Activated CD4-positive, alpha-beta memory T cell treated with anti-CD3 and anti-CD28 coated beads, Interleukin-2, amount 10 ng/mL, durations not matched to agents 7 days and 5 days (primary cell): ENCODE measurements at regions not wholly inside any gene's neighbourhood (a gene's known extent, or its start where the extent isn't known, plus 50 kb on each side); places are given as distances from the start of the nearest gene placed in this dataset.

Experiments used
- CTCF ChIA-PET: fragments of 350-600 bp; sonication (Branson Sonifier 250); formaldehyde crosslinking; loops from one replicate; lab custom pipeline; 2021; ENCODE audit warnings: antibody characterized with exemption, inconsistent platforms; lab: Charles Lee
- POLR2A ChIA-PET: fragments of 350-600 bp; sonication (Branson Sonifier 250); formaldehyde crosslinking; loops from one replicate; lab custom pipeline; 2021; ENCODE audit warnings: antibody characterized with exemption; lab: Charles Lee
- DNase-seq: peaks from one replicate; pipeline ENCODE4 v3.0.0-alpha.2; 2020
- H3K27ac Mint-ChIP-seq: one replicate; pipeline ENCODE4 v1.8.0; 2021; ENCODE audit warnings: mild to moderate bottlenecking, mixed read lengths
- H3K27me3 Mint-ChIP-seq: one replicate; pipeline ENCODE4 v1.8.0; 2021; ENCODE audit warnings: mixed read lengths
- H3K36me3 Mint-ChIP-seq: one replicate; pipeline ENCODE4 v1.8.0; 2021; ENCODE audit warnings: low read depth, mixed read lengths
- H3K4me1 Mint-ChIP-seq: one replicate; pipeline ENCODE4 v1.8.0; 2021; ENCODE audit warnings: mixed read lengths
- H3K4me3 Mint-ChIP-seq: one replicate; pipeline ENCODE4 v1.8.0; 2021; ENCODE audit warnings: mild to moderate bottlenecking, mixed read lengths
- H3K9me3 Mint-ChIP-seq: one replicate; pipeline ENCODE4 v1.8.0; 2021; ENCODE audit warnings: mixed read lengths

DNA sequence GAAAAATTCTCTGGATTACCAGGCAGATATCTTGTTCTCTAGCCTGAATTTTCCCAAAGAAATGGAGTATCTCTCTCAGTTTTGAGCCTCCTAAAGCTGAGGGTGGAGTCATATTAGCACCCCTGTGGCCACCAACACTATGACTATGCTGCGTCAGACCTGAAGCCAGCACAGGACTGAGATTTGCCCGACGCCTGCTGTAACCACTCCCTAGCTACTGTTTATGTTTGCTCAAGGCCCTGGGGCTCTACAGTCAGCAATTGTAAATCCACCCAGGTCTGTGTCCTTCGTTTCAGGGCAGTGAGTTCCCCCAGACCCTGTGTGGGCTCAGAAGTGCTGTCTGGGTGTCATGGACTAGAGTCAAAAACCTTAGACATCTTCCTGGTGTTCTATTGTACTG lies 61.4 kb downstream of the ZXDA start:
- DNase-seq = no peak
- POLR2A ChIA-PET = no interaction called here
- no peaks in the 10 kb centered on the region for H3K36me3 Mint-ChIP-seq
- H3K9me3 Mint-ChIP-seq = peaks cover 6% of the 10 kb centered on the region
- no peaks in the 10 kb centered on the region for H3K4me1 Mint-ChIP-seq
- CTCF ChIA-PET = no interaction called here
- H3K4me3 Mint-ChIP-seq = no peak overlapping the region
- H3K27me3 Mint-ChIP-seq = no peaks in the 10 kb centered on the region
- no peak overlapping the region for H3K27ac Mint-ChIP-seq

GRCh38 chrX:57822818-57823217 lies 87.4 kb downstream of the ZXDA start:
- H3K4me3 Mint-ChIP-seq = no peak overlapping the region
- ChIA-PET CTCF (interaction anchor here (1.7 kb wide), 1 partner anchor 204 kb away, joined by 5 read pairs; no protein-coding TSS in a partner anchor), POLR2A (no interaction called here)
- H3K36me3 Mint-ChIP-seq = no peaks in the 10 kb centered on the region
- no peaks in the 10 kb centered on the region for H3K27me3 Mint-ChIP-seq
- no peak for DNase-seq
- no peaks in the 10 kb centered on the region for H3K4me1 Mint-ChIP-seq
- no peak overlapping the region for H3K27ac Mint-ChIP-seq
- peaks cover 3% of the 10 kb centered on the region for H3K9me3 Mint-ChIP-seq

- no peak overlapping the region for H3K27ac Mint-ChIP-seq
These were observed 87.9 kb downstream of the ZXDA start for GRCh38 chrX:57822398-57822797.

GRCh38 chrX:57821703-57822387 lies 88.4 kb downstream of the ZXDA start:
- ChIA-PET CTCF (no interaction called here), POLR2A (no interaction called here)
- no peaks in the 10 kb centered on the region for H3K4me1 Mint-ChIP-seq
- H3K27me3 Mint-ChIP-seq = no peaks in the 10 kb centered on the region
- no peak overlapping the region for H3K27ac Mint-ChIP-seq
- peak; percentile 21 for DNase-seq
- H3K36me3 Mint-ChIP-seq = no peaks in the 10 kb centered on the region
- no peaks in the 10 kb centered on the region for H3K9me3 Mint-ChIP-seq
- no peak overlapping the region for H3K4me3 Mint-ChIP-seq

More at GRCh38 chrX:57822398-57822797, 87.9 kb downstream of the ZXDA start:
- Mint-ChIP-seq H3K27me3 (no peaks in the 10 kb centered on the region), H3K36me3 (no peaks in the 10 kb centered on the region), H3K9me3 (peaks cover 3% of the 10 kb centered on the region), H3K4me3 (no peak overlapping the region), H3K4me1 (no peaks in the 10 kb centered on the region)
- CTCF ChIA-PET = interaction anchor here (1.7 kb wide), 1 partner anchor 204 kb away, joined by 5 read pairs; no protein-coding TSS in a partner anchor
- DNase-seq = no peak
- POLR2A ChIA-PET = no interaction called here

DNA sequence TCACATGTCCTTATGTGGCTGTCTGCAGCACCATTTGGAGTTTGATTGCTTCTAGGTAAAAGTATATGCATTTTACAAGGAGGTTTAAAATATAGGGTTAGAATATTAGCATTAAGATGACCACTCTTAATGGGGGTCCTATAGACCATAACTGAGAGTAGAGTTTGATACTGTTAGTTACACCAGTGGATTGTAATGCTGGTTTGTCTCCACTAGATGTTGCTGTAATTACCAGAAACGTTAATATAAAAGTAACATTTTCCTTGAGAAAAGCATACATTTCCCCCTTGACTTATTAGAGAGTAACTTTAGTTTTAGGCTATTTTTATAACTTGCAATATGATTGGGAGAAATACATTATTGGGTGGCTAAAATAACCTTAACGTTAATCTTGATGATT lies 93.0 kb downstream of the ZXDA start:
- H3K4me1 Mint-ChIP-seq = no peaks in the 10 kb centered on the region
- DNase-seq = no peak
- no peak overlapping the region for H3K27ac Mint-ChIP-seq
- no peaks in the 10 kb centered on the region for H3K27me3 Mint-ChIP-seq
- H3K4me3 Mint-ChIP-seq = no peak overlapping the region
- H3K9me3 Mint-ChIP-seq = no peaks in the 10 kb centered on the region
- ChIA-PET CTCF (no interaction called here), POLR2A (no interaction called here)
- no peaks in the 10 kb centered on the region for H3K36me3 Mint-ChIP-seq

DNA sequence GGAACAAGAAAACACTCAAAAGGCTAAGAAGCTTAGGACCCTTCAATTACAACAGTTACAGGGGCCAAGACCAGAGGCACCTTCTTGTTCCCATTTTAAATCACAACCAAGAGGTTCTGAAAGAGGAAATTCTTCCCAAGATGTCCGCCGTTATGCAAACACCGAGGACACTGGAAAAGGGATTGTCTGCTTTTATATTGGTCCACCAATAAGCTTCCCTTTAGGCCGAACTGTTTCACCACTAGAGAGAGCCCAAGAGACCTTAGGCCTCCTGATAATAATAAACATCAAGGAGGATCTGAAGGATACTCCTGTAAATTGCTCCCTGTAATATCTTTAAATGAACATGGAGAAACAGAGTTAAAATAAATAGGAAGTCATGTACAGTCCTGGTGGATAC lies 92.6 kb upstream of the NLRP2B start:
- Mint-ChIP-seq H3K36me3 (no peaks in the 10 kb centered on the region), H3K4me3 (no peak overlapping the region), H3K4me1 (no peaks in the 10 kb centered on the region), H3K27ac (no peak overlapping the region), H3K27me3 (no peaks in the 10 kb centered on the region), H3K9me3 (no peaks in the 10 kb centered on the region)
- ChIA-PET CTCF (no interaction called here), POLR2A (no interaction called here)
- DNase-seq = no peak

GRCh38 chrX:57771689-57772088 lies 91.6 kb upstream of the NLRP2B start:
- H3K27ac Mint-ChIP-seq = no peak overlapping the region
- CTCF ChIA-PET = no interaction called here
- H3K4me3 Mint-ChIP-seq = no peak overlapping the region
- POLR2A ChIA-PET = no interaction called here
- DNase-seq = no peak
- H3K9me3 Mint-ChIP-seq = no peaks in the 10 kb centered on the region
- H3K27me3 Mint-ChIP-seq = no peaks in the 10 kb centered on the region
- no peaks in the 10 kb centered on the region for H3K4me1 Mint-ChIP-seq
- no peaks in the 10 kb centered on the region for H3K36me3 Mint-ChIP-seq

GRCh38 chrX:57752866-57753265 lies 72.8 kb upstream of the NLRP2B start:
- Mint-ChIP-seq H3K27ac (no peak overlapping the region), H3K4me3 (no peak overlapping the region), H3K27me3 (no peaks in the 10 kb centered on the region), H3K9me3 (peaks cover 4% of the 10 kb centered on the region), H3K4me1 (no peaks in the 10 kb centered on the region), H3K36me3 (no peaks in the 10 kb centered on the region)
- ChIA-PET POLR2A (no interaction called here), CTCF (no interaction called here)
- DNase-seq = no peak

DNA sequence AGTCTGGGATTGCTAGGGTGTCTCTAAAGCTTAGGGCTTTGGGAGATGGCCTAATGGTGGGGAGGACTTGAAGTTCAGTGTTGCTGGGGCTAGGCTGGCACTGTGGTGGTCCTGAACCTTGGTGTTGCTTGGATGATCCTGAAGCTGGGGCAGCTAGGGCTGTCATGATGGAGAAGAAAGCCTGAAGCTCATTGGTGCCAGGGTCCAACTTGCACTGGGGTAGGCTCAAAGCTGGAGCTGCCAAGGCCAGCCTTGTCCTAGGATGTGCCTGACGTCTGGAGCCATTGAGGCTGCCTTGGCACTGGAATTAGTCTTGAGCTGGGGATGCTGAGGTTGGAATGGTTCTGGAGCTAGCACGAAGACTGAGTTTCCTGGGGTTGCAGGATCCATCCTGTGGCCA lies 61.0 kb upstream of the NLRP2B start:
- Mint-ChIP-seq H3K4me3 (no peak overlapping the region), H3K36me3 (no peaks in the 10 kb centered on the region), H3K4me1 (no peaks in the 10 kb centered on the region), H3K27me3 (peaks cover 3% of the 10 kb centered on the region), H3K27ac (no peak overlapping the region), H3K9me3 (no peaks in the 10 kb centered on the region)
- ChIA-PET POLR2A (no interaction called here), CTCF (no interaction called here)
- DNase-seq = no peak

DNA sequence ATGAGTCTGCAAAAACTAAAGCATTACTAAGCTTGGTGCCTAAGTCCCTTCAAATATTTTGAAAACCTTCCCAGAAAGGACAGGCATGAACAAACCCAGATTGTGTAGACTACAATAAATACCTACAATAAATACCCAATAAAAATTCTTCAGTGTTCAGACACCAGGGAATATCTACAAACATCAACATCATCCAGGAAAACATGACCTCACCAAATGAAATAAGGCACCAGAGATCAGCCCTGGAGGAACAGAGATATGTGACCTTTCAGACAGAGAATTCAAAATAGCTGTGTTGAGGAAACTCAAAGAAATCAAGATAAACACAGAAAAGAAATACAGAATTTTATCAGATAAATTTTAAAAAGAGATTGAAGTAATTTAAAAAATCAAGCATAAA lies 57.8 kb upstream of the NLRP2B start:
- Mint-ChIP-seq H3K27ac (no peak overlapping the region), H3K4me1 (no peaks in the 10 kb centered on the region), H3K27me3 (no peaks in the 10 kb centered on the region), H3K36me3 (no peaks in the 10 kb centered on the region), H3K9me3 (no peaks in the 10 kb centered on the region), H3K4me3 (no peak overlapping the region)
- ChIA-PET POLR2A (no interaction called here), CTCF (no interaction called here)
- DNase-seq = no peak
